ENCODE measurements at regions not wholly inside any gene's neighbourhood (a gene's known extent, or its start where the extent isn't known, plus 50 kb on each side); places are given as distances from the start of the nearest gene placed in this dataset.

- H3K4me2 ChIP-seq (ENCODE audit: control insufficient read depth, extremely low read depth, insufficient read depth, low read depth, low read length) = no peak overlapping the region
- FAIRE-seq (no peak), DNase-seq (ENCODE audit: low read depth, low spot score) (no peak)
- H3K9ac ChIP-seq (ENCODE audit: control insufficient read depth, extremely low read depth, insufficient read depth, low read length) = no peak overlapping the region
- no peaks in the 10 kb centered on the region for H3K9me3 ChIP-seq (ENCODE audit: control insufficient read depth, low read depth, low read length)
- H3K36me3 ChIP-seq (ENCODE audit: control insufficient read depth in 2 of 2, extremely low read depth in 1 of 2, insufficient read depth in 2 of 2, low read length in 2 of 2) = no peaks in the 10 kb centered on the region
- H3K4me3 ChIP-seq (ENCODE audit: control insufficient read depth in 2 of 3, extremely low read depth in 1 of 3, insufficient read depth in 2 of 3, low read depth in 1 of 3, low read length in 3 of 3) = no peak overlapping the region
- TF ChIP-seq, protein P1, sequence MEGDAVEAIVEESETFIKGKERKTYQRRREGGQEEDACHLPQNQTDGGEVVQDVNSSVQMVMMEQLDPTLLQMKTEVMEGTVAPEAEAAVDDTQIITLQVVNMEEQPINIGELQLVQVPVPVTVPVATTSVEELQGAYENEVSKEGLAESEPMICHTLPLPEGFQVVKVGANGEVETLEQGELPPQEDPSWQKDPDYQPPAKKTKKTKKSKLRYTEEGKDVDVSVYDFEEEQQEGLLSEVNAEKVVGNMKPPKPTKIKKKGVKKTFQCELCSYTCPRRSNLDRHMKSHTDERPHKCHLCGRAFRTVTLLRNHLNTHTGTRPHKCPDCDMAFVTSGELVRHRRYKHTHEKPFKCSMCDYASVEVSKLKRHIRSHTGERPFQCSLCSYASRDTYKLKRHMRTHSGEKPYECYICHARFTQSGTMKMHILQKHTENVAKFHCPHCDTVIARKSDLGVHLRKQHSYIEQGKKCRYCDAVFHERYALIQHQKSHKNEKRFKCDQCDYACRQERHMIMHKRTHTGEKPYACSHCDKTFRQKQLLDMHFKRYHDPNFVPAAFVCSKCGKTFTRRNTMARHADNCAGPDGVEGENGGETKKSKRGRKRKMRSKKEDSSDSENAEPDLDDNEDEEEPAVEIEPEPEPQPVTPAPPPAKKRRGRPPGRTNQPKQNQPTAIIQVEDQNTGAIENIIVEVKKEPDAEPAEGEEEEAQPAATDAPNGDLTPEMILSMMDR (optimal IDR thresholded peaks at IDR 0.05 in 1 of 3, IDR thresholded peaks at IDR 0.05 in 1 of 3, conservative IDR thresholded peaks at IDR 0.05 in 1 of 3; ENCODE audit: extremely low read depth in 1 of 3, insufficient read depth in 2 of 3, low read length in 3 of 3) = no peak
- TF ChIP-seq EZH2 (IDR thresholded peaks at IDR 0.05; ENCODE audit: low read length) = no peak
- H2AFZ ChIP-seq (ENCODE audit: control insufficient read depth, low read length) = no peak overlapping the region
- no peaks in the 10 kb centered on the region for H4K20me1 ChIP-seq (ENCODE audit: control insufficient read depth, extremely low read depth, insufficient read depth, low read length)
- H3K4me1 ChIP-seq (ENCODE audit: control insufficient read depth, extremely low read depth, insufficient read depth, low read length) = no peaks in the 10 kb centered on the region
- no peaks in the 10 kb centered on the region for H3K79me2 ChIP-seq (ENCODE audit: control insufficient read depth, insufficient read depth, low read length)
- H3K9me1 ChIP-seq (ENCODE audit: control insufficient read depth, extremely low read depth, insufficient read depth, low read length) = no peaks in the 10 kb centered on the region
- no peaks in the 10 kb centered on the region for H3K27me3 ChIP-seq (ENCODE audit: control insufficient read depth, extremely low read depth, insufficient read depth, low read length)
- H3K27ac ChIP-seq (ENCODE audit: control insufficient read depth, insufficient read depth, low read length) = no peak overlapping the region
- dilution Hi-C loops (cut with MboI; ENCODE audit: extremely low pct_ligation_motif_present, low sequenced_read_pairs) = no loop called here
Observed at GRCh38 chr1:65079941-65080340, 68.1 kb upstream of the AK4 start.

DNA sequence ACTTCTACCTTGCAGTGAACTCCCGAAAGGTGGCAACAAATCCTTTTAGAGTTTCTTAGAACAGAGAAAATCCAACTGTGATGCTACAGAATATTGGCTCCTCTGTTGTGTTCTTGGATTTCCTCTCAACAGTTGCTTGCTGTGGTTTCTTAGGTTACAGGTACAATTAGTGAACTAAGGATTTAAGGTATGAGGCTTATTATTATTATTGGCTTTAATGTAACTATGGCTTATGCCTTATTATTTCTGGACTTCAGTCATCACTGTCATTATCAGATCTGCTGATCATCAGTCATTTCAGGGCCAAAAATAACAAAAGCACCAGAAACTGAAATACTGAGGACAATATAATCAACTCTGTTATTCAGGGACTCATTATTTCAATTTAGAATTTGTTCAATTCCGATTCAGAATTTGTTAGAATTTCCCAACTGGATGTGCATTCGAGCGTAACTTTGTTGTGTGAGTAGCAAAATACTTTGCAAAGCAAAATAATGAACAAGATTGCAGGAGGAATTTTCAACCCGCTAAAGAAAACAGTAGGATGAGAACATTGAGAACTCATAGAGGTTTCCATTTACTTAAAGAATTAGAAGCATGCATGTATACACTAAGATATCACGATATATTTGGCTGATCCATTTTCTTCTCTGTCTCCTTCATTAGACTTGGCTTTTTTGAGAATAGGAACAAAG, 65.5 kb upstream of the AK4 start:
- no peak overlapping the region for H2AFZ ChIP-seq (ENCODE audit: control insufficient read depth, low read length)
- DNase-seq (ENCODE audit: low read depth, low spot score) (no peak), FAIRE-seq (no peak)
- no peak for TF ChIP-seq EZH2 (IDR thresholded peaks at IDR 0.05; ENCODE audit: low read length)
- TF ChIP-seq, protein P1 (optimal IDR thresholded peaks at IDR 0.05 in 1 of 3, IDR thresholded peaks at IDR 0.05 in 1 of 3, conservative IDR thresholded peaks at IDR 0.05 in 1 of 3; ENCODE audit: extremely low read depth in 1 of 3, insufficient read depth in 2 of 3, low read length in 3 of 3) = no peak
- H4K20me1 ChIP-seq (ENCODE audit: control insufficient read depth, extremely low read depth, insufficient read depth, low read length) = no peaks in the 10 kb centered on the region
- no peaks in the 10 kb centered on the region for H3K9me3 ChIP-seq (ENCODE audit: control insufficient read depth, low read depth, low read length)
- dilution Hi-C loops (cut with MboI; ENCODE audit: extremely low pct_ligation_motif_present, low sequenced_read_pairs) = no loop called here
- no peak overlapping the region for H3K27ac ChIP-seq (ENCODE audit: control insufficient read depth, insufficient read depth, low read length)
- no peak overlapping the region for H3K4me3 ChIP-seq (ENCODE audit: control insufficient read depth in 2 of 3, extremely low read depth in 1 of 3, insufficient read depth in 2 of 3, low read depth in 1 of 3, low read length in 3 of 3)
- no peaks in the 10 kb centered on the region for H3K36me3 ChIP-seq (ENCODE audit: control insufficient read depth in 2 of 2, extremely low read depth in 1 of 2, insufficient read depth in 2 of 2, low read length in 2 of 2)
- H3K9me1 ChIP-seq (ENCODE audit: control insufficient read depth, extremely low read depth, insufficient read depth, low read length) = no peaks in the 10 kb centered on the region
- H3K9ac ChIP-seq (ENCODE audit: control insufficient read depth, extremely low read depth, insufficient read depth, low read length) = no peak overlapping the region
- H3K27me3 ChIP-seq (ENCODE audit: control insufficient read depth, extremely low read depth, insufficient read depth, low read length) = no peaks in the 10 kb centered on the region
- H3K4me1 ChIP-seq (ENCODE audit: control insufficient read depth, extremely low read depth, insufficient read depth, low read length) = no peaks in the 10 kb centered on the region
- no peaks in the 10 kb centered on the region for H3K79me2 ChIP-seq (ENCODE audit: control insufficient read depth, insufficient read depth, low read length)
- no peak overlapping the region for H3K4me2 ChIP-seq (ENCODE audit: control insufficient read depth, extremely low read depth, insufficient read depth, low read depth, low read length)

Measured in keratinocyte (primary cell).